ENCODE measurements at regions not wholly inside any gene's neighbourhood (a gene's known extent, or its start where the extent isn't known, plus 50 kb on each side); places are given as distances from the start of the nearest gene placed in this dataset.
"Not testable (repeated sequence)": the region's sequence is repeated elsewhere in the genome, so short reads cannot be mapped to it uniquely, and the experiment has no call there.

GRCh38 chr16:48022496-48022895 is 133.3 kb downstream of the ABCC12 start:
- Histone ChIP-seq H3K4me3 (ENCODE audit: control insufficient read depth in 2 of 3, extremely low read depth in 1 of 3, insufficient read depth in 2 of 3, low read depth in 1 of 3, low read length in 3 of 3) (no peak overlapping the region), H3K9me1 (ENCODE audit: control insufficient read depth, extremely low read depth, insufficient read depth, low read length) (no peaks in the 10 kb centered on the region), H3K36me3 (ENCODE audit: control insufficient read depth in 2 of 2, extremely low read depth in 1 of 2, insufficient read depth in 2 of 2, low read length in 2 of 2) (no peaks in the 10 kb centered on the region), H4K20me1 (ENCODE audit: control insufficient read depth, extremely low read depth, insufficient read depth, low read length) (no peaks in the 10 kb centered on the region), H3K27me3 (ENCODE audit: control insufficient read depth, extremely low read depth, insufficient read depth, low read length) (no peaks in the 10 kb centered on the region), H3K9me3 (ENCODE audit: control insufficient read depth, low read depth, low read length) (no peaks in the 10 kb centered on the region), H3K27ac (ENCODE audit: control insufficient read depth, insufficient read depth, low read length) (no peak overlapping the region), H2AFZ (ENCODE audit: control insufficient read depth, low read length) (no peak overlapping the region), H3K4me2 (ENCODE audit: control insufficient read depth, extremely low read depth, insufficient read depth, low read depth, low read length) (no peak overlapping the region), H3K4me1 (ENCODE audit: control insufficient read depth, extremely low read depth, insufficient read depth, low read length) (no peaks in the 10 kb centered on the region), H3K9ac (ENCODE audit: control insufficient read depth, extremely low read depth, insufficient read depth, low read length) (no peak overlapping the region), H3K79me2 (ENCODE audit: control insufficient read depth, insufficient read depth, low read length) (no peaks in the 10 kb centered on the region)
- TF ChIP-seq CTCF (optimal IDR thresholded peaks at IDR 0.05 in 1 of 3, IDR thresholded peaks at IDR 0.05 in 1 of 3, conservative IDR thresholded peaks at IDR 0.05 in 1 of 3; ENCODE audit: extremely low read depth in 1 of 3, insufficient read depth in 2 of 3, low read length in 3 of 3) (no peak), EZH2 (IDR thresholded peaks at IDR 0.05; ENCODE audit: low read length) (no peak)
- no peak for DNase-seq (ENCODE audit: low read depth, low spot score)
- FAIRE-seq: no peak
- dilution Hi-C loops (cut with MboI; ENCODE audit: extremely low pct_ligation_motif_present, low sequenced_read_pairs): no loop called here

GRCh38 chr16:48020617-48021016 is 135.2 kb downstream of the ABCC12 start:
- H3K9me1 ChIP-seq (ENCODE audit: control insufficient read depth, extremely low read depth, insufficient read depth, low read length); H3K36me3 ChIP-seq (ENCODE audit: control insufficient read depth in 2 of 2, extremely low read depth in 1 of 2, insufficient read depth in 2 of 2, low read length in 2 of 2); H3K4me1 ChIP-seq (ENCODE audit: control insufficient read depth, extremely low read depth, insufficient read depth, low read length); H3K79me2 ChIP-seq (ENCODE audit: control insufficient read depth, insufficient read depth, low read length); H2AFZ ChIP-seq (ENCODE audit: control insufficient read depth, low read length); H3K9me3 ChIP-seq (ENCODE audit: control insufficient read depth, low read depth, low read length); H3K4me3 ChIP-seq (ENCODE audit: control insufficient read depth in 2 of 3, extremely low read depth in 1 of 3, insufficient read depth in 2 of 3, low read depth in 1 of 3, low read length in 3 of 3); dilution Hi-C loops (cut with MboI; ENCODE audit: extremely low pct_ligation_motif_present, low sequenced_read_pairs); H3K9ac ChIP-seq (ENCODE audit: control insufficient read depth, extremely low read depth, insufficient read depth, low read length); H3K27ac ChIP-seq (ENCODE audit: control insufficient read depth, insufficient read depth, low read length); H3K4me2 ChIP-seq (ENCODE audit: control insufficient read depth, extremely low read depth, insufficient read depth, low read depth, low read length); DNase-seq (ENCODE audit: low read depth, low spot score); H4K20me1 ChIP-seq (ENCODE audit: control insufficient read depth, extremely low read depth, insufficient read depth, low read length); H3K27me3 ChIP-seq (ENCODE audit: control insufficient read depth, extremely low read depth, insufficient read depth, low read length); FAIRE-seq: not testable (repeated sequence)

- H3K4me3 ChIP-seq (ENCODE audit: control insufficient read depth in 2 of 3, extremely low read depth in 1 of 3, insufficient read depth in 2 of 3, low read depth in 1 of 3, low read length in 3 of 3): no peak overlapping the region
- H3K4me1 ChIP-seq (ENCODE audit: control insufficient read depth, extremely low read depth, insufficient read depth, low read length): peaks cover 20% of the 10 kb centered on the region
- no peaks in the 10 kb centered on the region for H4K20me1 ChIP-seq (ENCODE audit: control insufficient read depth, extremely low read depth, insufficient read depth, low read length)
- no peak overlapping the region for H2AFZ ChIP-seq (ENCODE audit: control insufficient read depth, low read length)
- no peaks in the 10 kb centered on the region for H3K79me2 ChIP-seq (ENCODE audit: control insufficient read depth, insufficient read depth, low read length)
- no peaks in the 10 kb centered on the region for H3K36me3 ChIP-seq (ENCODE audit: control insufficient read depth in 2 of 2, extremely low read depth in 1 of 2, insufficient read depth in 2 of 2, low read length in 2 of 2)
- dilution Hi-C loops (cut with MboI; ENCODE audit: extremely low pct_ligation_motif_present, low sequenced_read_pairs): no loop called here
- peak overlapping the region; percentile 47 for H3K4me2 ChIP-seq (ENCODE audit: control insufficient read depth, extremely low read depth, insufficient read depth, low read depth, low read length)
- H3K9ac ChIP-seq (ENCODE audit: control insufficient read depth, extremely low read depth, insufficient read depth, low read length): peak overlapping the region; percentile 43
- no peaks in the 10 kb centered on the region for H3K27me3 ChIP-seq (ENCODE audit: control insufficient read depth, extremely low read depth, insufficient read depth, low read length)
- TF ChIP-seq CTCF (optimal IDR thresholded peaks at IDR 0.05 in 1 of 3, IDR thresholded peaks at IDR 0.05 in 1 of 3, conservative IDR thresholded peaks at IDR 0.05 in 1 of 3; ENCODE audit: extremely low read depth in 1 of 3, insufficient read depth in 2 of 3, low read length in 3 of 3): no peak
- TF ChIP-seq EZH2 (IDR thresholded peaks at IDR 0.05; ENCODE audit: low read length): no peak
- H3K9me3 ChIP-seq (ENCODE audit: control insufficient read depth, low read depth, low read length): no peaks in the 10 kb centered on the region
- H3K9me1 ChIP-seq (ENCODE audit: control insufficient read depth, extremely low read depth, insufficient read depth, low read length): no peaks in the 10 kb centered on the region
- FAIRE-seq (peak; percentile 99), DNase-seq (ENCODE audit: low read depth, low spot score) (peak; percentile 97)
- H3K27ac ChIP-seq (ENCODE audit: control insufficient read depth, insufficient read depth, low read length): peak overlapping the region; percentile 79
Measured at GRCh38 chr16:48014349-48015135, 141.3 kb downstream of the ABCC12 start.
